Right forelimb (tissue), 1 donor: ENCODE measurements at regions not wholly inside any gene's neighbourhood (a gene's known extent, or its start where the extent isn't known, plus 50 kb on each side); places are given as distances from the start of the nearest gene placed in this dataset.

Source experiments
- DNase-seq: peaks from one replicate; pipeline ENCODE4 v3.0.0-alpha.2; 2018

DNA sequence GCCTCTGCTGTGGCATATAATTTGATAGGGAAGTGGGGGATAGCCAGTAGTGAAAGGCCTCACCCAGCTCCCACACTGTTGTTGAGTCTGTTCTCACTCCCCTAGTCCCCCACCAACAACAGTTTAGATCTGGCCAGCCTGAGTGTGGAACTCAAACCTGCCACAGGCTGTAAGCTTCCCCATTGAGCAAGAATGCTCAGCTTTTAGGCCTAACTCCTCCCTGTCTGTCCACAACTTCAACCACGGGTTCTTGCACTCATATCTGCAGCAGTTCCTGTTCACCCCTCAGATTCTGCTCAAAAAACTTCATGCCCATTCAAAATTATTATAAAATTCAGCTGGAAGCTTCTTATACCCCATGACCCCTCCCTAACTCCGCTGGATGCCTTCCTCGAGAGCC, 975.1 kb downstream of the NSUN3 start:
- no peak for DNase-seq

GRCh38 chr3:95044101-95044500, 981.2 kb downstream of the NSUN3 start:
- no peak for DNase-seq

- no peak for DNase-seq
Observed at GRCh38 chr3:95048564-95048963, 985.7 kb downstream of the NSUN3 start.

- DNase-seq = no peak
Observed at GRCh38 chr3:95049841-95050240, 987.0 kb downstream of the NSUN3 start.

DNA sequence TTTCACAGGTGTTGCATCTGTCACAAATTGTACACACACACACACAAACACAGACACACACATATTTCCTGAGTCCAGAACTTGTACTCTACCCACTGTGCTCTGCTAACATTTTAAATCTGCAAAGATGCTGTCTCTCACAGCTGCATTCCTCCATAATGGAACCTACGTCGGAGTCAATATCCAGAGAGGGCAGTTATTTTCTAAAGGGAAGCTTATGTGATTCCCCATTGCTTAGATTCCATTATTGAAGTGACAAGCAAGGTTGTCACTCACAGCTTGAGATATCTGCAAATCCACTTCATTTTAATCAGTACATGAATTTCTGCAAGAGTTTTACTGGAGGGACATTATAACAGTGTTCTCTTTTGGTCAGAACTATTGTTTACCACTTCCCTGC, 992.4 kb downstream of the NSUN3 start:
- DNase-seq = no peak

- no peak for DNase-seq
Observed at GRCh38 chr3:95082191-95082590, 1019.3 kb downstream of the NSUN3 start.

DNA sequence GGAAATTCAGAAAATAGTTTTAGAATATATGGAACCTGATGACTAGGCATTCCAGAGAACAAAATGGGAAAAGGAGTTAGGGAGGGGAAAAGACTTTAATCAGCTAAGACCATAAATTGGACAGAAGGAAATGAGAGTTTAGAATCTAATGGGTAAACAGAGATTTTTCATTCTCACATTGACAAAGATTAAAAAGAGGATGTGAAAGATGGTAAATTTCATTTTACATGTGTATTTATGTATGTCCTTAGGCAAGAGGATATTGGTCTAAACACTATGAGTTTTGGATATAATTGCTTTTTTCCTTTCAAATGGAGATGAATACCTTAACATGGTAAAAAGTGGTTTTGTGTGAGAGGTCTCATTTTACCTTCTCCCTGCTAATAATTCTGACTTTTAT, 1021.9 kb downstream of the NSUN3 start:
- no peak for DNase-seq

GRCh38 chr3:95088464-95088863, 1025.6 kb downstream of the NSUN3 start:
- DNase-seq = no peak

DNA sequence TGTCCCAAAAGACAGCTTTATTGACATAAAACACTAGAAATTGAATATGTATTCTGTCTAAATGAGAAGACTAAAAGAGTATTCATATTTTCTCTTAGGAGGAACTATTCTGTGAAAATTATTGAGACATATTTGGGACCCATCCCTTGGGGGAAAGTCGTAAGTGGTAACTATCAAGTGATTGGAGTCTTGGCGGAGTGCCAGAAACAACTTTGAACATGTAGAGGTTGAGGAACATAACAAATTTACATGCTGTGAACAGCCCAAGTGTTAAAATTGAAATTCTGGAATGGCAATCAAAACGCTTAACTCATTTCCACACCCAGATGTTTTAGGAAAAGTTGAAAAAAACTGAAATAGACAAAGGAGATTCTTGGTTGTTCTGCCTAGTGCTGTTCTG, 1034.6 kb downstream of the NSUN3 start:
- no peak for DNase-seq

- no peak for DNase-seq
Observed at GRCh38 chr3:95120921-95121320, 1058.1 kb downstream of the NSUN3 start.

DNA sequence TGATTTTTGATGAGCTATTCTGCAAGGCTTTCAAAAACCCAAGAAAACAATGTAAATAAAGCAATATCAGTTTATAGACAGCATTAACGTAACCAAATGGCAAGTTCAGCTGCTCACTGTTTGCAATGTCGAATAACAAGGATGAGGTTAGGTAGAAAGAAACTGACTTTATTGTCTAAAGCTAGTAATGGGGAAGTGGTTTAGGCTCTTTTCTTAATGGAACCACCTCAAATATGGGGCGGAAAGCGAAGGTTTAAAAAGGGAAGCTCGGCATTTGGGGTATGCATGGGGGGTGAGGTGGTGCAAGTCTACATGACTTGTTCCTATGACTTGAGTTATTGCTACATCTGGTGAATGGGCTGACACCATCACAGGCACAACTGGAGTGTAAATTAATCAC, 1060.2 kb downstream of the NSUN3 start:
- DNase-seq = no peak

GRCh38 chr3:95134693-95135413, 1072.0 kb downstream of the NSUN3 start:
- DNase-seq = no peak

- no peak for DNase-seq
Observed at GRCh38 chr3:95148107-95148506, 1085.2 kb downstream of the NSUN3 start.

GRCh38 chr3:95151590-95151989, 1088.7 kb downstream of the NSUN3 start:
- DNase-seq = no peak

GRCh38 chr3:95154766-95155165, 1091.9 kb downstream of the NSUN3 start:
- DNase-seq = no peak

- no peak for DNase-seq
Observed at GRCh38 chr3:95162794-95163193, 1099.9 kb downstream of the NSUN3 start.

DNA sequence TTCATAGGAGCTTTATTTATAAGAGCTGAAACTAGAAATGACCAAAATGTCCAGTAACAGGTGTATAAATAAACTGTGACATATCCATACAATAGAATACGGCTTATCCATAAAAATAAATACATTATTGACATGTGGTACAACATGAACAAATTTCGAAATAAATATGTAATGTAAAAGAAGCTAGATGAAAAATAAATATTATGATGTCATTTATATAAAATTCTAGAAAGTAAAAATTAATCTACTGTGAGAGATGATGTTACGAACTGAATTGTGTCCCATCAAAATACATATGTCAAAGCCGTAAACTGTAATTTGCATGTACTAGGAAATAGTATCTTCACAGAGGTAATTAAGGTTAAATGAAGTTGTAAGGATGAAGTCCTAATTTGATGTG, 1104.9 kb downstream of the NSUN3 start:
- DNase-seq = no peak

GRCh38 chr3:95168526-95168925, 1105.7 kb downstream of the NSUN3 start:
- no peak for DNase-seq

DNA sequence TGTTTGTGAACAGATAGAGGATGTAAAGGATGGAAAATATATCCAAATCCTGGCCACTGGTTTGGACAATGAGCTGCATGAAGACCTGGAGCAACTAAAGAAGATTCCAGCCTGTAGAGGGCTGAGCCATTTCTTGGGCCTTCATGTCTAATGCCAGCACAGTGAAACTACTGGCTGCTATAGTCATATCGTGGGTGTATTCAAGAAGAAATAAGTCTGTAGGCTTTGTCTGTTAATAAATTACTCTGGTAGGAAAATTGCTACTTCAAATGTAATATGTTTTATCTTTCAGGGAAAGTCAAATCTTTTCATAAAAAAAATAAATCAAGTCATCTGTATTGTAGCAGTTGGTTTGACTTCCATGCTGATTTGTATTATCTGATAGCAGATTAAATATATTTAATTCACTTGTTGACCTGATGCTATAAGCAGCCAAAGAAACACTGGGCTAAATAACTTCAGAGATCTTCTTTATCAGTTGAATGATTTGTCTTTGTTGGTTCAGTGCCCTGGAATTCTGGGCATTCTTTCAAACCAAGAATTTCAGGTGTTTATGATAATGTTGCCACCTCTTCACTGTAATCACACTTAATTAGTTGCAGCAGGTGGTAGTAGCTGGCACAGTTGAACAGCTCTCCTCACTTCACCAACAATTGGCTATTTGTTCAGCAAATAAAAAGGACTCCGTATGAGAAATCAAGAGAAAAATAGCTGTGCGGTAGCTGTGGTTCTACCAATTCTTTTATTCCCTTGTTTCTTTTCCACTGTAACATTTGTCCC, 1109.5 kb downstream of the NSUN3 start:
- DNase-seq = no peak

DNA sequence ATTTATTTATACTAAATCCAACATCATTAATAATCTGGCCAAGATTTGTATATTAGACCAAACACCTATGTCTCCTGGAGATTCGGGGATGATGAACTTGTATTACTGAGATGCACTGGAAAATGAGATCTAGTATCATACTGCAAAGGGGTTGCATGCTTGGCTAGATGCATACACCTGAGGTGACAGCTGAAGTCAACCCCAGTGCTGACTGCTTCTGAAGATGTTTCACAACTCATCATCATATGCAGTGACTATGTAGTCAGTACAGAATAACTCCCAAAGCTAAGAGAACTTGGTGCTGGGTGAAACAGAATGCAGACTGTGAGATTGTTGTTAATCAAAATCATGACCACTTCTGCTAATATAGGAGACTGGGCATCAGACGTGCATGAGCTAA, 1114.2 kb downstream of the NSUN3 start:
- no peak for DNase-seq

- no peak for DNase-seq
Observed at GRCh38 chr3:95184038-95184437, 1121.2 kb downstream of the NSUN3 start.

- DNase-seq = no peak
Observed at GRCh38 chr3:95189348-95189747, 1126.5 kb downstream of the NSUN3 start.

DNA sequence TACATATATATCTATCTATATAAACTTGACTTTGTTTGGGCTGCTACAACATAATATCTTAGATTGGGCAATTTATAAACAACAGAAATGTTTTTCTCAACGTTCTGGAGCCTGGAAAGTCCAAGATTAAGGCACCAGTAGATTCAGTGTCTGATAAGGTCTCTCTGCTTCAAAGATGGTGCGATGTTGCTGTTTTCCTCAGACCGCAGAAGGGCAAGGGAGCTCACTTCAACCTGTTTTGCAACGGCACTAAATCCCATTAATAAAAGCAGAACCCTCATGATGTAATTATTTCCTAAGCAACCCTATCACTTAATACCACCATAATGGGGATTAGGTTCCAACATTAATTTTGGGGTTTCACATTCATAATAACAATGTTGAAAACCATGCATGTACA, 1134.8 kb downstream of the NSUN3 start:
- DNase-seq = no peak

DNA sequence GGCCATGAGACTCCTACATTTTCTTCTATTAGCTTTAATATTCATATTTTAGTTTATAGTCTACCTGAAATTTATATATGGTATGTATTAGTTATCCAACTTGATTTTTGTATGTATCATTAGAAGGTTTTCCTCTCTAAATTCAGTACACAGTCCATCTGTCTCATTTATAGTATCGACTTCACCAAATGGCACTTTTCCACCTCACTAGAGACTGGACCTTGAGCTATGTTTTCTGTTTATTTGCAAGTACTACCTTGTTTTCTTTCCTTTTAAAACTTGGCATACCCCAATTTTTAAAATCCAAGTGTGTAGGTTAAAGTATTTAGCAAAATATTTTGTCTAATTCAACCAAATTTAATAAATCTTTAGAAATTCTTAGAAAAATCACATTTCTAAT, 1137.5 kb downstream of the NSUN3 start:
- DNase-seq = no peak

DNA sequence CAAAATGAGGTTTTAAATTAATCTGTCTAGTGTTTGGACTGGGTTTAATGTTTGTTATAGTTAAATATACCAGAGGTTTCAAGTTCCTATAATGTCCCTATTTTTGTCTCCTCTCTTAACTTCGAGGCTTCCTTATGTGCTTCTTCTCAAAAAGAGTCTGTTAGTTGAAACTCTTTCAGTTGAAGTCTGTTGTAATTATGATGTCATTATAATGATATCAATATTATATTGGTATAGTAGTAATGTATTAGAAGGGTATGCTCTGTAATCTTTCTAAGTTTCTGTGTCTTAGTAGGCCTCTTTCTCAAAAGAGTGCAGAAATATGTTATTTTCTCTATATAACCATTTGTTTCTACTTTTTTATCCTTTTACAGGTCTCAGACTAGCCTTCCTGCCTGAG, 1148.0 kb downstream of the NSUN3 start:
- no peak for DNase-seq
